ENCODE measurements at regions not wholly inside any gene's neighbourhood (a gene's known extent, or its start where the extent isn't known, plus 50 kb on each side); places are given as distances from the start of the nearest gene placed in this dataset.

DNA sequence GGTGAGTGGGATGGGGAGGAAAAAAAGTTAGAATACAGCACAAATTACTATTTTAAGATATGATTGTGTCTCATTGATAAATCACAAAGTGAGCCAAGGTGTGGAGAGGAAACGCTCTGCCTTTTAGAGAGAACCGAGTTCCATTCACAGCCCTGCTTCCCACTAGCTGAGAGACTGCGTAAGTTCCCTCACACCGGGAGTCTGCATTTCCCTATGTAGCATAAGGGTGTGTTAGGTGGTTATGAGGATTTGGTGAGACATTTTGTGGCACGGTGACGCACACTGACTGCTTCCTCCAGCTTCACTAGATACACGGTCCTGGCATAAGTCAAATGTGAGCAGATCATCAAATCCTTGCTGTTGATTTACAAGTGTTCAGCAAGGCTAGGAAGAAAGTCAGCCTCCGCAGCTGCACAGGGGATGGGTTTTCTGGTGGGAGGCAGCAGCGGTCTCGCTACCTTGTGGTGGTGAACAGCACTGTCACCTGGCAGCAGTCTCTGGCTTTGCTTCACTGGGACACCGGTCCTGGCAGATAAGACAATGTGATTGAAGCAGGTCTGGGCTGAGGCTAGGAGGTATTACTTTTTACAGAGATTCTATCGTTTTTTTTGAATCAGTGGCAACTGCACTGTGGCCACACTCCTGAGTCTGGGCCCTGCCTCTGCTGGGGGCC, 312.2 kb upstream of the B3GAT1 start:
- TF ChIP-seq, protein P1, sequence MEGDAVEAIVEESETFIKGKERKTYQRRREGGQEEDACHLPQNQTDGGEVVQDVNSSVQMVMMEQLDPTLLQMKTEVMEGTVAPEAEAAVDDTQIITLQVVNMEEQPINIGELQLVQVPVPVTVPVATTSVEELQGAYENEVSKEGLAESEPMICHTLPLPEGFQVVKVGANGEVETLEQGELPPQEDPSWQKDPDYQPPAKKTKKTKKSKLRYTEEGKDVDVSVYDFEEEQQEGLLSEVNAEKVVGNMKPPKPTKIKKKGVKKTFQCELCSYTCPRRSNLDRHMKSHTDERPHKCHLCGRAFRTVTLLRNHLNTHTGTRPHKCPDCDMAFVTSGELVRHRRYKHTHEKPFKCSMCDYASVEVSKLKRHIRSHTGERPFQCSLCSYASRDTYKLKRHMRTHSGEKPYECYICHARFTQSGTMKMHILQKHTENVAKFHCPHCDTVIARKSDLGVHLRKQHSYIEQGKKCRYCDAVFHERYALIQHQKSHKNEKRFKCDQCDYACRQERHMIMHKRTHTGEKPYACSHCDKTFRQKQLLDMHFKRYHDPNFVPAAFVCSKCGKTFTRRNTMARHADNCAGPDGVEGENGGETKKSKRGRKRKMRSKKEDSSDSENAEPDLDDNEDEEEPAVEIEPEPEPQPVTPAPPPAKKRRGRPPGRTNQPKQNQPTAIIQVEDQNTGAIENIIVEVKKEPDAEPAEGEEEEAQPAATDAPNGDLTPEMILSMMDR (IDR thresholded peaks at IDR 0.05; ENCODE audit: low read length) = no peak
- TF ChIP-seq EZH2 (IDR thresholded peaks at IDR 0.05; ENCODE audit: borderline replicate concordance, low read length) = no peak

Measured in OCI-LY1 (cell line).